Stimulated activated CD4-positive, alpha-beta T cell treated with anti-CD3 and anti-CD28 coated beads, Interleukin-12 subunit alpha, Interleukin-12 subunit beta, amount 100 ng/mL, for 24 hours (primary cell): ENCODE measurements at regions not wholly inside any gene's neighbourhood (a gene's known extent, or its start where the extent isn't known, plus 50 kb on each side); places are given as distances from the start of the nearest gene placed in this dataset.

ENCODE experiments used
- DNase-seq, 2 experiments: peaks; one replicate each; pipeline ENCODE4 v3.0.0-alpha.2; 2020; ENCODE audit warnings: low read depth in 2 of 2

DNA sequence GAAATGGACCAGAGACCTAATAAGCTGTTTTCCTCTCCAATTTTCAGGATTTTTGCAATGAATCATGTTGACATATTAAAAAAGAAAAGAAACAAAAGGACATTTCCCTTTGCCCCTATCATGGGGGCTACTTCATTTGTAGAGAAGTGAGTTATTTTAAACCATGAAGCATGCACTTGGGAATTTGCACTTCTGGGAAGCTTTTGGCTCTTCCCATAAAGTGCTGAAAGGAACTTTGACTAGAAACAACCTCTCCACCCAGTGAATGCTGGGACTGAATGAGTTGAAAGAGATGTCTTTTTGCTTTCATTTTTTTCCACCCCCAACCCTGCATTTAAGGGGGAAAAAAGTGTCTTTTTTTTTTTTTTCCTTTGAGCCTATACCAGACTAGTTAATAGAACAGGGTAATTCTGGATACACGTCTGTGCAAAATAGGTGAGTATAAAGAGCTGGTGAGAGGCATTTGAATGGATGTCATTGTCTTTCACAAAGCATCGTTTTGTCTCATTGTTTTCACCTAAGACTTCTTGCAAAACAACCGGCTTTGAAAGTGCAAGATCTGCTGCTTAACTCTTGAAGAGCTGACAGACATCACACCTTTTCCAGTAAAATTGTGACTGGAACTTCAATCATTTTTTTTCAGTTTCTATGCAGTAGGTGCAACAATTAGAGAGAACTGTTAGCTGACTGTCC, 138.7 kb upstream of the BACH2 start:
- DNase-seq, result no peak

DNA sequence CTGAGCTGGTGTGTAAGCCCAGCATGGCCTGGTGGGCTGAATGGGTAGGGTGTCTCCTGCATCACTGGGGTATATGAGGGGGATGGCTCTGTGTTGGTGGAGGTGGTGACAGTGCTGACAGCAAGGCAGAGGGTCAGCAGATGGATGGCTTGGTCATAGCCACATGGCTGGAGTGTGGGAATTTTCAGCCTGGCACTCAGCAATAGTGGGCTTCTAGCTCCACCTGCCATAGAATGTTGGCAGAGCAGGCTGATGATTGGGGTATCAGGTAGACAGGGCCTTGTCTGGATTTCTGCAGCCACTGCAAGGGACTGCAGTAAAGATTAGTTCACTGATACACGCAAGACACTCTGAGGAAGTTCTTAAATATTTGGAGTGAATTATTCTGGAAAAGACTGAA, 137.5 kb upstream of the BACH2 start:
- DNase-seq, result no peak

DNA sequence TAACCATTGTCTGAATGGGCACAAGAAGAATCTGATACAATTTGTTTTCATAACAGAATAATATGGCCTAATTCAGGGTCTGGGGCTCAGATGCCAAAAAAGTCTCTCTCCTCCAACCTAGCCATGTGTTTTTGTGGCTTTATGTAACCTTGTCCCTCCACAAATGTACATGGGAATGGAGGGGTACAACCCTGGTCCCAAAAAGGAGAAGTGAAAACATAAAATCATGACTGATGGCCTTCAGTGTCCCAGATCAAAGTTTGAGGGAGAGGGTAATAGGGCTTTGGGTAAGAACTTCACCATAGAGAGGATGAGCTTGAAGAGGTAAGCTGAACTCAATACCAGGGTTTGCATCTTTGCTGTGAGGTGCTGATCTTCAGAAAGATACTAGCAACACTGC, 136.3 kb upstream of the BACH2 start:
- no peak for DNase-seq

DNA sequence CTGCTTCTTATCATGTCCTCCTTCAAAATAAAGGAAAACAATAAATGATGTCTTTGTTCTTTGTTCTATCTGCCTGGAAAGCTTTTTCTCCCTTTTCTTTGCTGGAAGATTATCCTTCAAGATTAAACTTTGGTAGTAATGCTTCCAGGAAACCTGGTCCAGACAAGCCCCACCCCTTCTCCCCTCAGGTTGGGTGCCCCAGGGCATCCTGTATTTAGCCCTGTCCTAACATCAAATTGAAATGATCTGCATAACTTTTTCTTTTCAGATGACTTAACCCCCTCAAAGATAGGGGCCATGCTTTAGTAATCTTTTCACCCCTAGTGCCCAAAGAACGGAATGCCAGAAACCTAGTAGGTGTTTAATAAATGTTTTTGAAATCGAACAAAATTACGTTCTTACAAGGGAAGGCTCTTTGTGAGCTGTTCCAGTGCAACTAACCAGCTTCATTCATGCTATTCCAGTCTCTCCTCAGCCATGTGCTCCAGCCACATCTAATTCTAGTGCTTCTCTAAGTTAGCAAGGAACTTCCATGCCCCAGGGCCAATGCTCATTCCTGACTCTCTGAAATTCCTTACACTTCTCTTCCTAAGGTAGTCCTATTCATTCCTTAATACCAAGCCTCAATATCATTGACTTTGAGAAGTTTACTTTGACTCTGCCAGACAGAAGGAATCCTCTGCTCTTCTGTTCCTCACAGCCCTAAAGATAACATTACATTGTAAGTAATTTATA, 135.6 kb upstream of the BACH2 start:
- no peak for DNase-seq

DNA sequence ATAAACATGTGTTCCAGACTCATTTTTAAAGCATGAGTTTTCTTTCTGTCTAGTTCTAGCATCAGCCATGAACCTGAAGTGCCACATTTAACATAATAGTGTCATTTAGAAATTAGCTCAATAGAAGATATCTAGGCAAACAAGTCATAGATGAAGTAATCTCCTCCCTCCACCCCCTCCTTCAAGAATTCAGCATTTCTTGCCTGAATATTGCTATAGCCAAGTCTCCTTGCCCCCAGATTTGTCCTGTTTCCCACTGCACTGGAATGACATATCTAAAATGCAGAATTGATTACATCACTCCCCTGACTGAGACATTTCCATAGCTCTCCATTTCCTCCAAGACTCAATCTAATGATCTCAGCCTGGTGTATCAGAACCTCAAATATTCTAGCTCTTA, 134.9 kb upstream of the BACH2 start:
- DNase-seq, result no peak

DNA sequence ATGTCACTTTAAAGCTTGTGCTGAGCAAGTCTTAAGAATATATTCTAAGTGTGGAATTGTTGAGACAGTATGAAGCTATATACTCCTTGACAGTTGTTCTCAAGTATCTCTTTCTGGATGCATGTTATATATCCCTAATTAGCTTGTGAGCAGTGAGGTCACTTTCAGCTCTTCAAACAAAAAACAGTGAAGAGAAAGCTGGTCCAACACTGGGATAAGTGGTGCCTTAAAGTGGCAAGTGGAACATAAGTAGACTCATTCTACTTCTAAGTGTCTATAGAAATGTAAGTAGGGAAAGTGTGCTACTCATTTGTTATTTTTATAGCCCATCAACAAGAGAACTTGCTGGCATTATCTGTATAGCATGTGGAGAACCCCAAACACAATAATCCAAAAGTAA, 133.1 kb upstream of the BACH2 start:
- no peak for DNase-seq

DNA sequence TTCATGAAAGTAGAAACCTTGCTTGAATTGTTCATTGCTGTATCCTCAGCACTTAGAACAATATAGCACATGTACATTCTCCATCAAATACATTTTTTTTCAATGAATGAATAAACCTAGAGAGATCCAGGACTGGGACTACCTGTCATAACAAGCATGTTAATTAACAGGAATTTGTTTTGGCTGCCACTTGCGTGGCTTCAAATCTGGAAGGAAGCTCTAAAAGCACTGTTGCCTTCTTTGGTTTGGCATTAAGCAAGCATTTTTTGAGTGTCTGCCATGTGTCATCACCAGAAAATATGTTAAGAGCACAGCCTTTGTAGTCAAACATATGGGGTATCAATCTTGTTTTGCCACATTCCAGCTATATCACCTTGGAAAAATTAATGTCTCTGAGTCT, 131.9 kb upstream of the BACH2 start:
- DNase-seq, result no peak

DNA sequence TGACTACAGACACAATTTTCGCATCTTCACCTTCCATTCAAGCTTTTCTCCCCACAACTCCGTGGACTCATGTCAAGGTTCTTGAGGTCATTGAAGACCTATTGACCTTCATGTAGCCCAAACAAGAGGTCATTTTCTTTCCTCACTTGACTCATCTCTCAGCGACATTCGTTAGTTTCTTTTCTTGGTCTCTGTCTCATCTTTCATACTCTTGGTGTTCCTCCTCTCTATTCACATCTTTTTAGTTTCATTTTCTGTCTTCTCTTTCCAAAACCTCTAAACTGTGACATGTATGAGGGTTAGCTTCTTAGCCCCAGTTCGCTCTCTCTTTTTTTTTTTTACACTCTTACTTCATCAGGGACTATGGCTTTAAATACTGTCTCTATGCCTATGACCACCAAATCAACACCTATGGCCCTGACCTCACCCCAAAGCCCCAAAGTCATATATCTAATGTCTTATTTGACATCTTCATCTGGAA, 128.6 kb upstream of the BACH2 start:
- DNase-seq, result no peak

DNA sequence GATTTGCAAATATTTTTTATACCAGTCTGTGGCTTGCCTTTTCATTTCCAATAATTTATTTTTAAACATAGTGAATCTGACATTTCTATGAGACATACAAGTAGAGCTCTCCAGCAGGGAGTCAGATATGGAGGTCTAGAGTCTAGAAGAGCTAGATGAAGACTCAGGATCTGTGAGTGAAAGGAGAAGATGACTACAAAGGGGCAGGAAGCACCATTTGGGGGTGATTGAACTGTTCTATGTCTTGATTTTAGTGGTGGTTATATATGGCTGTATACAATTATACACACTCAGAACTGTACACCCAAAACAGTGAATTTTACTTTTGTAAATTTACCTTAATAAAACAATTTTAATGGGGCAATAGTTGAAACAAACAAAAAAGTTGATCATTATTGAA, 127.9 kb upstream of the BACH2 start:
- no peak for DNase-seq

DNA sequence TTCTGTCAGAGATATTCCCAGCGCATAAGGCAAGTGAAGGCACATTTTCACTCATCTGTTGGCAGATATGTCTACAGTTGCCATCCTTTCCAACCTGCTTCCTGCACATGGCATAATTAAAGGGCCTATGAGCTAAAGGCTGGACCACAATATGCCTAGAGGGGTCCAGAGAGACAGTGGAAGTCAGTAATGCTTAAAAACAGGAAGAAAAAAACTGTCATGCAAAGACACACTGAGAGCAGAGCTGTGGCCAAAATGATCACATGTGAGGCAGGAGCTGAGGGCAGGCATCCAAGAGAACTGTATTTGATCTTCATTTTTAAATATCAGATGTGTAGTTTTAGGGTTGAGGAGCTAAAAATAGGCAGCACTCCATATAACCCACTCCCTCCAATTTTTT, 125.0 kb upstream of the BACH2 start:
- no peak for DNase-seq

DNA sequence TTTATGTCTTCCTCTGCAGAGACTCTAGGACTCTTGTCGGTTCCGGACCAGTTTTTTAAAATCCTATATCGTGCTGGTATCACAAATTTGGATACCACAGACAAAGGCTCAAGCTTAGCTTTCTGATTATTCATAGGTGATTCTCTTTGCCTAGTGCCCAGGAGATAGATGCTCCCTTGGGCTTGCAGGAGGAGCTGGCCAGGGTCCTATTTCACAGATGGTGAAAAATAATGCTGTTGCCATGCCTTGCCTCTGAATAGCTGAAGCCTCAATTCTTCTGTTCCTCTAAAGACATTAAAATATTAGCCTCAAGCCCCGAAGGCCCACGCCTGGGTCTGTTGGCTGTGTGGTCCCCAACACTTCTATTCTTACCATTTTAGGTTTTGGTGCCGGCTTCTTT, 123.9 kb upstream of the BACH2 start:
- no peak for DNase-seq

DNA sequence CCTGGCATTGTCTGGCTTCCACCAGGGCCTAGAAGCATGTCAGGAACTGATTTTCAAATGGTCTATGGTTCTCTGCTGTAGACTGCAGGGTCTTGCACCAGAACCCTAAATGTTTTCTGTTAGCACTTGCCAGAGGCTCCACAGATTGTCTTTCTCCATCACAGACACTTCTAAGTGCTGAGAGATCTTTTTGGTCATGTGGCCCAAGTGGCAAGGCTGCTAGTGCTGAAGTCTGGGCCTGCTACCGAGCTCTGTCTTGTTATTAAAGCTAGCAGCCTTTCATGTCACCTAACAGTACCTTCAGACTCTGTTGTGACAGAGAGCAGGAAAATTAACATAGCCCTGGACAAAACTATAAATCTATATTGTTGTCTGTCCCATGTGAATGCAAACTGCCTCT, 120.7 kb upstream of the BACH2 start:
- DNase-seq, result no peak

DNA sequence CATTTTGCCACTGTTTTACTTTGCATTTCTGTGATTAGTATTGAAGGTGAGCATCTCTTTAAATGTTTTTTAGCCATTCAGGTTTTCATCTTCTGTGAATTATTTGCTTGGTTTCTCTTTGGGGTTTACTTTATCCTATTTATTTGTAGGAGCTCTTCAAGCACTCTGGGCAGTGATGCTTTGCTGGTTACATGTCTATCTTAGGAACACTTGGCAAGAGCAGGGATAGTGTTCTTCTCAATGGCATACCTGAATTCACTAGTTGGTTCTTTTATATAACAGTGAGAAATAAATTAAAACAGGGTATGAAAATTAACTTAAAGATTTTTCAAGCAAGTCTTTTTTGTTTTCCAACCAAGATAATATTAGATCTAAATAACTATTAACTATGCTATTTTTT, 119.7 kb upstream of the BACH2 start:
- no peak for DNase-seq

DNA sequence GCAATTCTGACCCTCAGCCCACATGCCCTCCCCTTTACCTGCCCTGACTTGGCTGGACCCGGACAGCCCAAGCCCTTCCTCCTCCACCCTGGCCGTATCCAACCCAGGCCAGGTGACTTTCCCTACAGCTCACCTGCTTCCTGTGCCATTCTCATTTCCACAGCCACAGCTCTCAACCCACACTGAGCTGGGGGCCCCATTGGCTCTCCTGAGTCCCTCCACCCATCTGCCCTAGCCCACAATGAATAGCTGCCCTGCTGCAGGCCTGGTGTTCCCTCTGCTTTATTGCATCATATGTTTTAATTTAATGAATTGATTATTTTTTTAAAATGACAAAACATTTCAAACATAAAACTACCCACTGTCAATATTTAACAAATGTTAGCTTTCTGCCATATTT, 118.5 kb upstream of the BACH2 start:
- DNase-seq, result no peak

DNA sequence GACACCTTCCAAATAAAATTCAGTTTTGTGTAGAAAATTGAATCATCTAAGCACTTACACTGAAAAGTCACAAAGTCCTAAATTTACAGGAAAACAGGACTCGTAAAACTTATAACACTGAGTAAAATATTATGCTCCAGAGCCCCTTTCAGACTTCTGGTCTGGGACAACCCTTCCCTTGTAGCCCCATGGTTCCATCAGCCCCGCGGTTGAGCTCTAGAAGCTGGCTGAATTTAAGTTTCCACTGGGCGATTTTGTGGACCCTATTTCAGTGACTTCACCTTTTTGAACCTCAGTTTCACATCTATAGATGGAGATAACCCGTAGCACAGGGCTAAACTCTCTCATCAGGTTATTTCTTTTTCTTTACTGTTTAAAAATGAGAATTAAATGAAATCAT, 117.7 kb upstream of the BACH2 start:
- no peak for DNase-seq

DNA sequence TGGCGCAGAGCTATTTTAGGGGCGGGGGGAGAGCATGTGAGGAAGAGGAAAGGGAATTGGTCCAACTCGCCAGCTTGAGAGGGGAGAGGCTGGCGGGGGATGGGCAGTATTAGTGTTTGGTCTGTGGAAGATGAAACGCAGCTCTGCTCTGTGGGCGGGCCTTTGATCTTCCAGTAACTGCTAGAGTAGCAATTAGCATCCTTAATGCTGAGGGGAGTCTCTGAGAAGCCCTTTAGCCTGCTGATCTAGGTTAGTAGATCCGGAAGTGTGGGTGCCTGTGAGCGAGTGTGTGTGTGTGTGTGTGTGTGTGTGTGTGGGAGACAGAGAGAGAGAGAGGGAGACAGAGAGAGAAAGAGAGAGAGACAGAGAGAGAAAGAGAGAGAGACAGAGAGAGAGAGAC, 117.2 kb upstream of the BACH2 start:
- DNase-seq, result peak; percentile 59 to 82

DNA sequence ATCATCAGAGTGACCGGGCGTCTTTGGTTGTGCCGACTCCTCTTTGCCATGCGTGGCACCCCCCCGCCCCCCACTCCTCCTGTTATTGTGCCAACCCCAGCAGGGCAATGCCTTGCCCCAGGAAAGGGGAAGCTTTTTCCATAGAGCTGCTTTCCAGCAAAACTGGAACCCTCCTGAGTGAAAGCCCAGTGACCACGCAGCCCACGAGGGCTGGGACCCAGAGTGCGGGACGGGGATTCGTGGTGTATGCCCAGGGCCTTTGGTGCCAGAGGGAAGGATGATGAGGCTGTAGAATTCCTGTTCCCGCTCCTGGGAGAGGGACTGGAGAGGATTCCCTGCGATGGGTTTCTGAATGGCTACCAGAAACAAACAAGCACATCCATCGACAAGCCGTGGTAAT, 116.8 kb upstream of the BACH2 start:
- DNase-seq, result no peak

DNA sequence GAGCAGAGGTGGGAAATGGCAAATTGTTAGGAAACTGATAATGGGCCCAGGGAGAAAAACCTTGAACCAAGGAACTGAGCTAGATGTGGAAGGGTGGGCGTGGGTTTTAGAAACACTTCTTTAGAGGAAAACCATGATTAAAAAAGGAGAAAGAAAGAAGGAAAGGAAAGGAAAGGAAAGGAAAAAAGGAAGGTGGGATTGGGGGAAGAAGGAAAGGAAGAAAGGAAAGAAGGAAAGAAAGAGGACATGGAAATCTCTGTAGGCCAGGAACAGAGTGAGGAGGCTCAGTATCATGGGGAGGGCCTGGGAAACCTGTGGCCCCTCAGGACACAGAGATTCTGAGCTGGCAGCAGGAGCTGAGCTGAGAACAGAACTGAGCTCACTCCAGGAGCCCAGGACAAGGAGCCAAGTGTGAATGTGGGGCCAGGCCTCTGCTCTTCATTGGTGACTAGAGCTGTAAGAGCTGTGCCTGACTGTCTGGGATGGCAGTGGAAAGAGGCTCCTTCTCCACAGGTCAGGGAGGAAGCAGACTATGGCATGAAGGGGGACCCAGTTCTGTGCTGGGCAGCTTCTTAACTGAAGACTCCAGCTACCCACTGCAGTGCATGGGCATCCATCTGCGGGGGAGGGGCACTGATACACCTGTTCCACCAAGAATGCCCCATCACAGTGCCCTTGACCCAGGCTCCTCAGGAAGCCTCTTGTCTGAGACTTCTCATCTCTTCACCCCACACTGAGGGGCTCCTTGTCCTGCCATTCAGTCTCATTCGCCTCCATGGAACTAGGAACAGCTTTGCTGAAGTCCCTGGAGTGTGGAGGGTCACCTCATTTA, 116.1 kb upstream of the BACH2 start:
- DNase-seq, result no peak

DNA sequence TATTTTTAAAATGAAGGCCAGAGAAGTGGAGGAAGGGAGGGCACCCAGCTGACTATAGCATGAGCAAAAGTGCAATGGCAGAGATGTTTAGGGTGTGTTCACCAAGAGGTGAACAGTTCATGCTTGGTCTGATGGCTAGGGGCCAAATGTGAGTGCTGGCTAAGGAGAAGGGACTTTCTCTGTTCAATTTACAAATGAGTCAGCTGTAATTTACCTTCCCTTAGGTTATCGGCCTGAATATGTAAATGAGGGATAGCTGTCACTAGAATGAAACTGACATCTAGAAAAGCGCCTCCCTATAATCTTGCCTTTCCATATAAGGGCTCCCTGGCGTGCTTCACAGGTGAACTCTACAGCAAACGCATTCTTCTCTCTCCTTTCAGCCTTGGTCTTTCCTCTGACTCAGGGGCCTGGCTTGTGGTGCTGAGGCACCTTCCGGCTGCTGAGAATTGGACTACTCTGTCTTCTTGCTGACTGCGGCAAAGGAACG, 114.7 kb upstream of the BACH2 start:
- peak; percentile 43 to 65 for DNase-seq

DNA sequence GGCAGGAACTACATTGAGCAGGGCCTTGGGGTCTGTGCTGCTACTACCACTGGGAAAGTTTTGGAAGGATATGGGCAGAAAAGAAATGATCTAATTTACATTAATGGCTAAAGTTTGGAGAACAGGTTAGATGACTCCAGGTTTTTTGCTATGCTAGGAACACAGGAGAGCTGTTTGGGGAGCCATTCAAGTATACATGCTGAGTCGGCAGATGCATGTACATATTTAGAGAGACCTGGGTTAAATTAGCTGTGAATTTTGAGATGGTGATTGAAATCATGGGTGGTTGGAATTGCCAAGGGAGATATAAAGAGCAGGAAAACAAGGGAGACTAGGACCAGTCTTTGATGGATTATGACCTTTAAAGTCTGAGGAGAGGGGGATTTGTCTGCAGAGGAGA, 113.1 kb upstream of the BACH2 start:
- no peak for DNase-seq

DNA sequence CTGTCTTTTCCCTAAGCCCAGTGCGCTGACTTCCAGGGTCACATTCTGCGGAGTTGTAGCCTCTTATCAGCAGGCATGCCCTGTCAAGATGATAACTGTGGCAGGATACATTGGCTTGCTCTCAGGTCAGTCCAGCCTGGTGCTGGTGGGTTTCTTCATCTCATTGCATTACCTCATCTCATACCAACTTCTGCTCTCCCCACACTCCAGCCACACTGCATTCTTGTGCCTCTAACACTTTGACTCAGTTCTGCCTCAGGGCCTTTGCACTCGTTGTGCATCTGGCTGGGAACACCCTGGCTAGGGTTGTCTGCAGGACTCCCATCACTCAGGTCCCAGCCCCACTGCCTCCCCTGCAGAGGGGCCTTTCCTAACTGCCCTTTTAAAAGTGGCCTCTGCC, 110.3 kb upstream of the BACH2 start:
- no peak for DNase-seq

DNA sequence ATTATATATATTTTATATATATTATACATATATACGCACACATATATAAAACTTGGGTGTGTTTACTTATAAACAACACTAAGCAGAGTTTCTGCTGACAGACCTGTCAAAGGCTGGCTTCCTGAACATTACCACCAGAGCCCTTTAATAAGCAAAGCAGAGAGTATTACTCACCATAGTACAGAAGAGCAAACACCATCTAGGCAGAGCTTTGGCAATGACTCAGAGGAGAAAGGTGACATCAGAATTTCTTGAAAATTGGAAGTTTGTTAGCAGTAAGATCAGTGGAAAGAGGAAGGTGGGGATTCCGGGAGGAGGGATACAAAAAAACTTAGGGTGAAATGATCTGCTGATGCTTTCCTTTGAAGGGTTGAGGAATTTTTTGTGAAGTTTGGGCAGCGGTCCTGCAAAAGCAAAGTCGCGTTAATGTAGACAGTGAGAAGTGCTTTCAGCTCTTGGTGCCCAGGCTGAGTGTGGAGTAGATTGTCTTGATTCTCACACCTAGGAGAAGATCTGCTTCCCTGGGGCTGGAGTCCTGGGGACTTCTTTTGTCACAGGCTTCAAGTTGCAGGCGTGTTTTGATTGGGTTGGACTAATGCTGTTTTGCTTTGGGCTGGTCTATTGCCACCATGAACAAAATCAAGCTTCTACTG, 109.6 kb upstream of the BACH2 start:
- DNase-seq, result no peak
